ENCODE measurements at regions not wholly inside any gene's neighbourhood (a gene's known extent, or its start where the extent isn't known, plus 50 kb on each side); places are given as distances from the start of the nearest gene placed in this dataset.
A peak's percentile ranks its signal among the peaks of the same experiment; 100 is the strongest.

DNA sequence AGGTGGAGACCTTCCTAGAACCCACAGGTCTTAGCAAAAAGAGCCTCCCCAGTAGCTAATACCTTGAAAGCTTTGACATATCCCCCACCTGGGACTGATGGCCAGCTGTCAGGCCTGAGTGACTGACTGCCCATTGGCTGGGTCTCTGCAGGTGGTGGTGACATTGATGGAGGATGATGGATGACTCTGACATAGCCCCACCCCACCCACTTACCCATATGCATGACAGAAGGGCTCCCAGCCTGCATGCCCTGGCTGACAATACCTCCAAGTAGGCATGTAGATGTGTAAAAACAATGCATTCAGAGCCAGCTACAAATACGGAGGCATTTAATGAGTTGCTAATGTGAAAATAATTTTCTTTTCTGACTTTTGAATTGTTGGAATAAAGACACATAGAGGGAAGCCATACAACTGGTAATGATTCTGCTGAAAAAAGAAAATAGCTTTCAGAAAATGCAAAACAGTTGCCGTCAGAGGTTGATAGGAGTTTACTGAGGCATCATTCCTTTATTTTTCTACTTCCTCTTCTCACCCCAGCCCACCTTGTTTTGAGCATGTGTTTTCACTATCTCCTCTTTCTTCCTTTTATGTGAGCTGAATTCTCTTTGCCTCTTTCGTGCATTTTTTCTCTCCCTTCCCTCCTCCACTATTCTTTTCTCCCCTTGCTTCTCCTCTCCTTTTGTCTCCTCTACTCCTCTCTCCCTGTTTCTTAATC lies 70.6 kb downstream of the OLIG3 start:
- TF ChIP-seq, protein P1, sequence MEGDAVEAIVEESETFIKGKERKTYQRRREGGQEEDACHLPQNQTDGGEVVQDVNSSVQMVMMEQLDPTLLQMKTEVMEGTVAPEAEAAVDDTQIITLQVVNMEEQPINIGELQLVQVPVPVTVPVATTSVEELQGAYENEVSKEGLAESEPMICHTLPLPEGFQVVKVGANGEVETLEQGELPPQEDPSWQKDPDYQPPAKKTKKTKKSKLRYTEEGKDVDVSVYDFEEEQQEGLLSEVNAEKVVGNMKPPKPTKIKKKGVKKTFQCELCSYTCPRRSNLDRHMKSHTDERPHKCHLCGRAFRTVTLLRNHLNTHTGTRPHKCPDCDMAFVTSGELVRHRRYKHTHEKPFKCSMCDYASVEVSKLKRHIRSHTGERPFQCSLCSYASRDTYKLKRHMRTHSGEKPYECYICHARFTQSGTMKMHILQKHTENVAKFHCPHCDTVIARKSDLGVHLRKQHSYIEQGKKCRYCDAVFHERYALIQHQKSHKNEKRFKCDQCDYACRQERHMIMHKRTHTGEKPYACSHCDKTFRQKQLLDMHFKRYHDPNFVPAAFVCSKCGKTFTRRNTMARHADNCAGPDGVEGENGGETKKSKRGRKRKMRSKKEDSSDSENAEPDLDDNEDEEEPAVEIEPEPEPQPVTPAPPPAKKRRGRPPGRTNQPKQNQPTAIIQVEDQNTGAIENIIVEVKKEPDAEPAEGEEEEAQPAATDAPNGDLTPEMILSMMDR (IDR thresholded peaks at IDR 0.05; ENCODE audit: borderline replicate concordance, control extremely low read depth, extremely low read depth, insufficient read depth, missing control alignments) = no peak
- no peak for DNase-seq (ENCODE audit: low spot score)
- in situ Hi-C loops (cut with MboI; ENCODE audit: low sequenced_read_pairs, unreplicated experiment) = no loop called here

GRCh38 chr6:137417396-137417795 lies 76.8 kb downstream of the OLIG3 start:
- in situ Hi-C loops (cut with MboI; ENCODE audit: low sequenced_read_pairs, unreplicated experiment) = no loop called here
- DNase-seq (ENCODE audit: low spot score) = no peak
- TF ChIP-seq, protein P1 (IDR thresholded peaks at IDR 0.05; ENCODE audit: borderline replicate concordance, control extremely low read depth, extremely low read depth, insufficient read depth, missing control alignments) = no peak

DNA sequence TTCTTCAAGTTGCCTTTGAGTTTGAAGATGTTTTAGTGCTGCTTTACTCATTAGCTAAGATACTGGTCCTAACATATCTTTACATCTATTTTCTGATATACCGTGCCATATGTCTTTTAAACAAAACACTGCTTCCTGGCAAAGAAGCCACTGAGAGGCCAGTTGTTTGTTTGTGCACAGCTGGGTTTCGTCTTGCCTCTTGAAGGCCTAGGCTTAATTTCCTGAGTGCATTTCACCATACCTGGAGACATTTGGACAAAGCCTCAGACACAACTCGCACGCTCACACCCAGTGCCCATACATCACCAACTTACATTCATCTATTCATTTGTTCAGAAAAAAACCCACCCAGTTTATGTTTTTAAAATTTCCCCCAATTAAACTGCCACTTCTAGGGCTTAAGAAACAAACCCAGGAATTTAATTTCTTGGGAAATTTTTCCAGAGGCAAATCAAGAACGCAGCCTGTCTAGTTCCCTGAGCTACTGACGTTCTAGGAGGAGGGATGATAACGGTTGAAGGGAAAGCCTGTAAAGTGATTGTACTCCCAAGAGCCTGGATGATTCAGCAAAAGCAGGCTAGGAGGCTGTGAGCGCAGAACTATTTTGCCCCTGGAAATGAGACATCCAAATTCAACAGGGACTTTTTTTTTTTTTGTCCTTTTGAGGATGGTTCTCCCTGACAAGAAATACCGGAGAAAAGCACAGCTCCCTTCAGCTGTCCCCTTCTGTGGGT lies 77.7 kb downstream of the OLIG3 start:
- DNase-seq (ENCODE audit: low spot score) = no peak
- in situ Hi-C loops (cut with MboI; ENCODE audit: low sequenced_read_pairs, unreplicated experiment) = no loop called here

DNA sequence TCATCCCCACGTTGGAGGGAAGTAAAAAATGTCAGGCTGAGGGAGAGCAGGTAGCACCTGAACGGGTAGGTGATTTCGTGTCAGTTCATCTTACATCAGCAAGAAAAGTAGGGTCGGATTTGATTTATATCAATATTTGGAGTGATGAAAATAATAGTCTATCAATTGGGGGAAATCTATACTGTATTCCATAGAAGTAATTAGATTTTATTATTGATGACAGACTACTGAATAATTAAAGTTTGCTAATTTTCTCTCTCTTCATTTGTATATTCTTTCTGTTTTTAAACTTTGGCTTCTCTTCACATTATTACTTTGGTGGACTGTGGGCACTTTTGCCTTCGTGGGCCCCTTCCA lies 78.4 kb downstream of the OLIG3 start:
- in situ Hi-C loops (cut with MboI; ENCODE audit: low sequenced_read_pairs, unreplicated experiment) = no loop called here

More for the DNA sequence above, 77.7 kb downstream of the OLIG3 start:
- TF ChIP-seq, protein P1 (IDR thresholded peaks at IDR 0.05; ENCODE audit: borderline replicate concordance, control extremely low read depth, extremely low read depth, insufficient read depth, missing control alignments) = no peak

DNA sequence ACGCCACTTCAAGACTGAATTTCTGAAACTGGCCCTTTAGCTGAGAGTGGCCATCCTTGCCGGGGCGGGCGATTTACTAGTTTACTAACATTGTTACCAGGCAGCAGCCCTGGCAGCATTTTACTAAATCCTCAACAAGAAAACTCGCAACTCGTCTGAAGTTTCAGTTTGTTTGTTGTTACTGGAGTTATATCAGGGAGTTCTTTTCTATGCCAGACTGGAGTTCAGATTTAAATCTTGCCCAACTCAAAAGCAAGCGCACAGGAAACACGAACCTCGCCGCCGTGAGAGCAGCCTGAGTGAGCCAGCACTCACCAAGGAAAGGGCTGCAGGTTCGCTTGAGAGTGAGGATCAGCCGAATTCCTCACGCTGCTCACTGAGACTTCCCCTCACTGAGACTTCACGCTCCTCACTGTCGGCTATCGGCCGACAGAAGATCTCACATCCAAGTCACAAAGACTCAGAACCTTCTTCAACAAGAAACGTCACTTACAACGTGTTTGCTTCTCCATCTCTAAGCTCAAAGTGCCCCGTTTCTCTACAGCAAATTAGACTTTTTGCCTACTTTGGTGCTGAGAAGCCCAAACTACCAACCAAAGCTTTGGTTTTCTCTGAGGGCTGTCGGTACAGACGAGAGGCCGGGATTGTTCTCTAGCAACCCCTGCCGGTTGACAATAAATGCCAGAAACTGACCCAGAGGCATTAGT lies 78.9 kb downstream of the OLIG3 start:
- in situ Hi-C loops (cut with MboI; ENCODE audit: low sequenced_read_pairs, unreplicated experiment) = no loop called here
- peak; percentile 56 for DNase-seq (ENCODE audit: low spot score)
- TF ChIP-seq, protein P1 (IDR thresholded peaks at IDR 0.05; ENCODE audit: borderline replicate concordance, control extremely low read depth, extremely low read depth, insufficient read depth, missing control alignments) = peak; percentile 65

More for the DNA sequence above, 78.4 kb downstream of the OLIG3 start:
- TF ChIP-seq, protein P1 (IDR thresholded peaks at IDR 0.05; ENCODE audit: borderline replicate concordance, control extremely low read depth, extremely low read depth, insufficient read depth, missing control alignments) = no peak
- no peak for DNase-seq (ENCODE audit: low spot score)

DNA sequence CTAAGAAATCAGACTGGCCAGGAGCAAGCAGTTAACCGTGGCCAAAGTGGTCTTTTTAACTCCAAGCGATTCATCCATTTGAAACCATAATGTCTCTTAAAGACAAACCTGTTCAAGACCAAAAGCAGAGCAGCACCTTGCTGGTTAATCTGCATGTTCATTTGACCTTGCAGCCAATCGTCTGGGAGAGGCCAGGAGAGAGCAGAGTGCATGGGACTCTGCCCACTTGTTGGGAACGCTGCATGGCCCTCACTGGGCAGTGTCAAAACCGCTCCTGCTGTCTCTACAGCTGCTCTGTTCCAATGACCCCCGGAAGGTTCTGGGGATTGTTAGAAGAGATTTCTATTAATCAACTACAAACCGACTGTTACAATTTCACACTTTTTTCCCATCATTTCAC lies 79.6 kb downstream of the OLIG3 start:
- in situ Hi-C loops (cut with MboI; ENCODE audit: low sequenced_read_pairs, unreplicated experiment) = no loop called here
- TF ChIP-seq, protein P1 (IDR thresholded peaks at IDR 0.05; ENCODE audit: borderline replicate concordance, control extremely low read depth, extremely low read depth, insufficient read depth, missing control alignments) = no peak
- DNase-seq (ENCODE audit: low spot score) = no peak

All from GM13976 (cell line).